Gastrocnemius medialis (tissue), 4 donors: ENCODE measurements at regions not wholly inside any gene's neighbourhood (a gene's known extent, or its start where the extent isn't known, plus 50 kb on each side); places are given as distances from the start of the nearest gene placed in this dataset.

ENCODE experiments used
- ATAC-seq, 2 donors: fragments of 150-250 bp; one replicate each; pipeline ENCODE4 v1.9.1; 2016
- DNase-seq, 2 donors: peaks; one replicate each; pipeline ENCODE4 v3.0.0-alpha.2; 2019
- H3K27ac ChIP-seq, 4 donors: fragments of 200-600 bp; sonication (generic); 1 replicate in 1 of 4; 2 replicates in 3 of 4; pipeline ENCODE4 v1.5.1; 2016 to 2018; ENCODE audit warnings: mild to moderate bottlenecking in 2 of 4, moderate library complexity in 1 of 4
- H3K27me3 ChIP-seq, 3 donors: fragments of 200-600 bp; sonication (generic) in 2 of 3; 1 replicate in 1 of 3; 2 replicates in 2 of 3; pipeline versions ENCODE4 v1.5.1 to v1.6.0; 2016 to 2019; ENCODE audit warnings: mild to moderate bottlenecking in 1 of 3, moderate library complexity in 1 of 3
- H3K36me3 ChIP-seq, 2 donors: fragments of 200-600 bp; sonication (generic) in 1 of 2; one replicate each; pipeline ENCODE4 v1.5.1; 2017 to 2018
- H3K4me1 ChIP-seq, 2 donors: fragments of 200-600 bp; sonication (generic) in 1 of 2; one replicate each; pipeline ENCODE4 v1.5.1; 2016 to 2017; ENCODE audit warnings: mild to moderate bottlenecking in 2 of 2
- H3K4me3 ChIP-seq, 4 donors: fragments of 200-600 bp; sonication (generic) in 3 of 4; 1 replicate in 1 of 4; 2 replicates in 3 of 4; pipeline ENCODE4 v1.5.1; 2016 to 2019; ENCODE audit warnings: mild to moderate bottlenecking in 2 of 4
- H3K9me3 ChIP-seq, 3 donors: fragments of 200-600 bp; sonication (generic) in 2 of 3; 1 replicate in 1 of 3; 2 replicates in 2 of 3; pipeline ENCODE4 v1.5.1; 2016 to 2019
- POLR2A ChIP-seq, 2 donors: fragments of 450-650 bp; IDR thresholded peaks; one replicate each; pipeline ENCODE4 v1.6.1; 2017; ENCODE audit warnings: antibody characterized with exemption in 2 of 2, mild to moderate bottlenecking in 2 of 2, moderate library complexity in 2 of 2
- in situ Hi-C, 4 donors: fragments of 200-750 bp; cut with MboI; loops; one replicate each; pipeline versions ENCODE4 v1.15.0 to v1.8.0; 2017; ENCODE audit warnings: low sequenced_read_pairs in 4 of 4
- intact Hi-C: fragments of 100-400 bp; cut with DNase I; formaldehyde crosslinking; loops from one replicate; pipeline ENCODE4 v1.15.1; 2023; ENCODE audit warnings: low total_unique reads
- TF ChIP-seq, protein P1 (sequence below), 5 experiments: fragments of 450-650 bp in 3 of 5; fragments of 200-600 bp in 2 of 5; sonication (generic) in 2 of 5; IDR thresholded peaks in 4 of 5; conservative IDR thresholded peaks in 1 of 5; 1 replicate in 4 of 5; 2 replicates in 1 of 5; pipeline ENCODE4 v1.5.1; 2016 to 2019; ENCODE audit warnings: antibody characterized with exemption in 5 of 5, mild to moderate bottlenecking in 3 of 5, moderate library complexity in 3 of 5

DNA sequence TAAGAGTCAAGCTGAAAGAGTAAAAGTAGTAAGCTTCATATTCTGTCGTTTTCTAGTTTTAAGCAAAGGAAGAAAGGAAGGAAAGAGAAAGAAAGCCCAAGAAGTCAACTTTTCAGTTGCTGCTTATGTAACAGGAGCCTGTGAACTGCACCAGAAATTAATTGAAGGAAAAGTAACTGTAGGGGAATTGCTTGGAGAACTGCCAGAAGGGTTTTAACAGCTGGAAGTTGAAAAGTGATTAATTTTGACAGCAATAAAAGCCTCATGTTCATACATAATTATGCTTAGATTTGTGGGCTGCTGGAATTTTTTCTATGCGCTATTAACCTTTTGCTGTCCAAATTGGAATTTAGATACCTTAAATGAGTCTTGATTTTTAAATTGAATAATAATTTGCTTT is 255.7 kb downstream of the ENC1 start:
- DNase-seq (no peak), ATAC-seq (no peak)
- no peak overlapping the region for H3K27ac ChIP-seq
- in situ Hi-C loops (no loop called here), intact Hi-C loops (no loop called here)
- H3K4me3 ChIP-seq: no peak overlapping the region
- H3K9me3 ChIP-seq: no peaks in the 10 kb centered on the region
- TF ChIP-seq, protein P1, sequence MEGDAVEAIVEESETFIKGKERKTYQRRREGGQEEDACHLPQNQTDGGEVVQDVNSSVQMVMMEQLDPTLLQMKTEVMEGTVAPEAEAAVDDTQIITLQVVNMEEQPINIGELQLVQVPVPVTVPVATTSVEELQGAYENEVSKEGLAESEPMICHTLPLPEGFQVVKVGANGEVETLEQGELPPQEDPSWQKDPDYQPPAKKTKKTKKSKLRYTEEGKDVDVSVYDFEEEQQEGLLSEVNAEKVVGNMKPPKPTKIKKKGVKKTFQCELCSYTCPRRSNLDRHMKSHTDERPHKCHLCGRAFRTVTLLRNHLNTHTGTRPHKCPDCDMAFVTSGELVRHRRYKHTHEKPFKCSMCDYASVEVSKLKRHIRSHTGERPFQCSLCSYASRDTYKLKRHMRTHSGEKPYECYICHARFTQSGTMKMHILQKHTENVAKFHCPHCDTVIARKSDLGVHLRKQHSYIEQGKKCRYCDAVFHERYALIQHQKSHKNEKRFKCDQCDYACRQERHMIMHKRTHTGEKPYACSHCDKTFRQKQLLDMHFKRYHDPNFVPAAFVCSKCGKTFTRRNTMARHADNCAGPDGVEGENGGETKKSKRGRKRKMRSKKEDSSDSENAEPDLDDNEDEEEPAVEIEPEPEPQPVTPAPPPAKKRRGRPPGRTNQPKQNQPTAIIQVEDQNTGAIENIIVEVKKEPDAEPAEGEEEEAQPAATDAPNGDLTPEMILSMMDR (IDR thresholded peaks at IDR 0.05 in 4 of 5, conservative IDR thresholded peaks at IDR 0.05 in 1 of 5): no peak
- no peak for TF ChIP-seq POLR2A (IDR thresholded peaks at IDR 0.05)
- H3K36me3 ChIP-seq: no peaks in the 10 kb centered on the region
- no peaks in the 10 kb centered on the region for H3K27me3 ChIP-seq
- peaks cover 48 to 49% of the 10 kb centered on the region in 2 donors for H3K4me1 ChIP-seq

GRCh38 chr5:74382987-74383593 is 257.4 kb downstream of the ENC1 start:
- peak overlapping the region; percentile 46 to 78 (median 62) for H3K27ac ChIP-seq
- in situ Hi-C loops (no loop called here), intact Hi-C loops (no loop called here)
- H3K9me3 ChIP-seq: no peaks in the 10 kb centered on the region
- TF ChIP-seq POLR2A (IDR thresholded peaks at IDR 0.05): no peak
- TF ChIP-seq, protein P1 (IDR thresholded peaks at IDR 0.05 in 4 of 5, conservative IDR thresholded peaks at IDR 0.05 in 1 of 5): no peak
- no peaks in the 10 kb centered on the region for H3K27me3 ChIP-seq
- peak; percentile 87 to 90 for ATAC-seq
- H3K36me3 ChIP-seq: no peaks in the 10 kb centered on the region
- peaks cover 65 to 66% of the 10 kb centered on the region in 2 donors for H3K4me1 ChIP-seq
- DNase-seq: peak; percentile 45 to 63
- no peak overlapping the region for H3K4me3 ChIP-seq

GRCh38 chr5:74382123-74382855 is 258.2 kb downstream of the ENC1 start:
- DNase-seq (no peak), ATAC-seq (no peak)
- TF ChIP-seq, protein P1 (IDR thresholded peaks at IDR 0.05 in 4 of 5, conservative IDR thresholded peaks at IDR 0.05 in 1 of 5): no peak
- no peak for TF ChIP-seq POLR2A (IDR thresholded peaks at IDR 0.05)
- Histone ChIP-seq H3K36me3 (no peaks in the 10 kb centered on the region), H3K27me3 (no peaks in the 10 kb centered on the region), H3K27ac (peak overlapping the region; percentile 46 to 78 (median 62)), H3K4me1 (peaks cover 67 to 68% of the 10 kb centered on the region in 2 donors), H3K4me3 (no peak overlapping the region), H3K9me3 (no peaks in the 10 kb centered on the region)
- intact Hi-C loops (no loop called here), in situ Hi-C loops (no loop called here)

- H3K9me3 ChIP-seq: no peaks in the 10 kb centered on the region
- in situ Hi-C loops: no loop called here
- TF ChIP-seq POLR2A (IDR thresholded peaks at IDR 0.05): no peak
- TF ChIP-seq, protein P1 (IDR thresholded peaks at IDR 0.05 in 4 of 5, conservative IDR thresholded peaks at IDR 0.05 in 1 of 5): no peak
- ATAC-seq (no peak), DNase-seq (no peak)
- H3K4me3 ChIP-seq: no peak overlapping the region
- intact Hi-C loops: no loop called here
- H3K4me1 ChIP-seq: peaks cover 67 to 71% of the 10 kb centered on the region in 2 donors
- no peak overlapping the region for H3K27ac ChIP-seq
- H3K27me3 ChIP-seq: no peaks in the 10 kb centered on the region
- H3K36me3 ChIP-seq: no peaks in the 10 kb centered on the region
Observed at GRCh38 chr5:74380193-74380592, 260.3 kb downstream of the ENC1 start.
